Spinal cord (tissue), 9 donors: ENCODE measurements at regions not wholly inside any gene's neighbourhood (a gene's known extent, or its start where the extent isn't known, plus 50 kb on each side); places are given as distances from the start of the nearest gene placed in this dataset.

Source experiments
- DNase-seq, 6 donors: peaks; one replicate each; pipeline versions ENCODE4 v3.0.0 to v3.0.0-alpha.2; 2013 to 2015; ENCODE audit warnings: low spot score in 6 of 6, low read depth in 4 of 6
- H3K27ac ChIP-seq: one replicate; pipeline ENCODE4 v1.5.1; 2013; ENCODE audit warnings: low read depth, low read length, control low read depth
- H3K27me3 ChIP-seq: one replicate; pipeline ENCODE4 v1.6.1; 2013; ENCODE audit warnings: low read length; ENCODE audit not compliant: control insufficient read depth, insufficient read depth
- H3K36me3 ChIP-seq: one replicate; pipeline ENCODE4 v1.6.1; 2013; ENCODE audit warnings: low read length; ENCODE audit not compliant: control insufficient read depth, insufficient read depth
- H3K4me1 ChIP-seq: one replicate; pipeline ENCODE4 v1.6.1; 2013; ENCODE audit warnings: low read length; ENCODE audit not compliant: control insufficient read depth, insufficient read depth
- H3K4me3 ChIP-seq: one replicate; pipeline ENCODE4 v1.5.1; 2013; ENCODE audit warnings: low read depth, low read length, control low read depth
- H3K9me3 ChIP-seq: one replicate; pipeline ENCODE4 v1.6.1; 2013; ENCODE audit warnings: low read length; ENCODE audit not compliant: control insufficient read depth, insufficient read depth
- WGBS: methylation state at CpG from one replicate; pipeline ENCODE4 v1.1.5; 2013; ENCODE audit warnings: missing lambda C conversion rate; ENCODE audit not compliant: insufficient coverage; 5-methylcytosine and 5-hydroxymethylcytosine counted together
- donor health status: healthy.

DNA sequence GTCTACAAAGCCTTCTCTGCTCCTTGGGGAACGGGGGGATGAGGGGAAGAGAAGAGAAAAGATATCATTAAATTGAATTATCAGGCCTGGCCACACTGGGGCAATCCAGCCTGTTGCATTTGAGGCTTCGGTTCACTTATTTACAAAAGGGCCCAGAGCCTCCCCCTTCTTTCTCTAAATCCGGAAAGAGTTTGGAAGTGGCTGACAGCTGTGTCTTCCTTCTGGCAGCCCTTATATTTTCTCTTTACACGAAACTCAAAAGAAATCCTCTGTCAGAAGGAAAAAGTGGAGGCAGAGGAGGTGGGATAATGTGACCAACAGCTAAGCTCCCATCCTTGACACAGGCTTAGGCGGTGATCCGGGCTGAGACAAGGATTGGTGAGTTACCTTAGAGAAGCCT lies 158.3 kb upstream of the TAPT1 start:
- H3K4me3 ChIP-seq: no peak overlapping the region
- WGBS: no CpG with 5 or more reads among the region's 6 CpGs
- H3K36me3 ChIP-seq: no peaks in the 10 kb centered on the region
- no peaks in the 10 kb centered on the region for H3K27me3 ChIP-seq
- DNase-seq: peak in 1 of 6 donors; percentile 25
- no peaks in the 10 kb centered on the region for H3K9me3 ChIP-seq
- H3K27ac ChIP-seq: no peak overlapping the region
- peaks cover 3% of the 10 kb centered on the region for H3K4me1 ChIP-seq

GRCh38 chr4:16382571-16382970 lies 156.3 kb upstream of the TAPT1 start:
- Histone ChIP-seq H3K4me3 (no peak overlapping the region), H3K27me3 (no peaks in the 10 kb centered on the region), H3K27ac (no peak overlapping the region), H3K36me3 (no peaks in the 10 kb centered on the region), H3K4me1 (peaks cover 3% of the 10 kb centered on the region), H3K9me3 (no peaks in the 10 kb centered on the region)
- WGBS: 0% methylated on average over 1 of the region's 3 CpGs
- DNase-seq: no peak

- WGBS: no CpG with 5 or more reads among the region's 5 CpGs
- Histone ChIP-seq H3K4me3 (no peak overlapping the region), H3K9me3 (no peaks in the 10 kb centered on the region), H3K4me1 (no peaks in the 10 kb centered on the region), H3K27me3 (no peaks in the 10 kb centered on the region), H3K27ac (no peak overlapping the region), H3K36me3 (no peaks in the 10 kb centered on the region)
- DNase-seq: no peak
These were observed 151.6 kb upstream of the TAPT1 start for GRCh38 chr4:16377887-16378286.

DNA sequence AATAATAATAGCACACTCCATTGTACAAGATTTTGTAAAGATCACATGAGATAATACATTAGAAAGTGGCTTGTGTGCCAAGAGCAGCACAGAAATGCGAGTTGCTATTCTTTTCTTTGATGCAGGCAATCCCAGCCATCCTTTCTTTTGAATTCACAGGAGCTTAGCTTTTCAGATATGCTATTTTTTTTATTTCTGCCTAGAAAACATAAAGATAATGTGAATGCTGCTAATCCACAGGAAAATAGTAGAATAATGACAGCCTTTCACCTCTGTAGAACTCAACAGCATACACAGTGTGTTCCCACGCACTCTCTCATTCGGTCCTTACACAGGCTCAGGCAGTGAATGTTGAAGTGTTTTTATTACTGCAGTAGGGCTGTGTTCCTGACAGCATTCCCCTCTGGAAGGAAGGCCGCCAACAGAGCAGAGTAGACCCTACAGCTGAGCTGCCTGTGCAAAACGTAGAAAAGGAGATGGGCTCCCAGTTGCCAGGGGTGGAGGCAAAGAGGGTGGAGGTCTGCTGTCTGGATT lies 138.8 kb upstream of the TAPT1 start:
- Histone ChIP-seq H3K27me3 (no peaks in the 10 kb centered on the region), H3K27ac (no peak overlapping the region), H3K9me3 (no peaks in the 10 kb centered on the region), H3K4me1 (no peaks in the 10 kb centered on the region), H3K36me3 (no peaks in the 10 kb centered on the region), H3K4me3 (no peak overlapping the region)
- DNase-seq: peak in 1 of 6 donors; percentile 9
- WGBS: 43% methylated on average over 2 of the region's 5 CpGs

DNA sequence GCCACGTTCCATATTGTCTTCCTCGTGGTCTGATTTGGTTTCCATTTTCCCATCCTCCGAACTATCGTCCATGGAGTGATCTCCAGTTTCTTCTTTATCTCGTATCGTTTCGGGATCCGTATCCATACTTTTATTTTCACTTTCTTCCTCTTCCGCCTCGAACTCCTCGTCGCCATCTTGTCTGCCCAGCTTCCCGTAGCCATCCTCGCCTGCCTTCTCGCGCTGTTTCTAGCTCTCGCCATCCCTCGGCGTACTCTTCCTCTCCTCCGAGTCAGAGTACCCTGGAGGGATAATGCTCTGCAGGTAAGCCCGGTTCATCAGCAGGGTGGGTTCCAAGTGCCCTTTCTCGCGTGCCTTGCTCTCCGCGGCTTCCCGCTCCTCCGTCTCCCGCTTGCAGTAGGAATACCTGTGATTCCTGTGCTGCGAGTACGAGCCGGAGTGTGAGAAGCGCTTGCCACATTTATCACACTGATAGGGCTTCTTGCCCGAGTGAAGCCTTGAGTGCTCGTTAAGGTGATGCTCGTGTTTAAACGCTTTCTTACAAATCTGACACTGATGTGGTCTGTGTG lies 134.5 kb upstream of the TAPT1 start:
- 96% methylated on average over 34 of the region's 36 CpGs for WGBS
- H3K4me3 ChIP-seq: no peak overlapping the region
- H3K27ac ChIP-seq: no peak overlapping the region
- no peak for DNase-seq
- H3K27me3 ChIP-seq: no peaks in the 10 kb centered on the region
- no peaks in the 10 kb centered on the region for H3K4me1 ChIP-seq
- H3K9me3 ChIP-seq: no peaks in the 10 kb centered on the region
- no peaks in the 10 kb centered on the region for H3K36me3 ChIP-seq

DNA sequence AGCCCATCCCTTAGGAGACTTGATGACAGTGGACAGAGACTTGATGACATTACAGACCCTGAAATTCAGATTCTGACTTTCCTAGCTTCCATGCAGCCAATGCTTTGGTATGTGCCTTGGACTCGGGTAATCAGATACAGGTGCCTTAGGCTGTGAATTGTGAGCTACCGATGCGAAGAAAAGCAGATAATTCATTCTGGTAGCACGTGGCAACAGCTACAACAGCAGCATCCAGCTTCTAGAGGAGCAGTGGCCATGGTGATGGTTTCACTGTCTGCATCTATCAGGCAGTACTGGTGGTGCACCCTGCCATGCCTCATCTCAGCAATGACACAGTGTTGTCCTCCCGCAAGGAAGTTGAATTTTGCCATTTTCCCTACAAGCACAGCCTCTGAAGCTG lies 126.9 kb upstream of the TAPT1 start:
- 72% methylated on average over 5 of the region's 5 CpGs for WGBS
- Histone ChIP-seq H3K4me1 (no peaks in the 10 kb centered on the region), H3K4me3 (no peak overlapping the region), H3K27ac (no peak overlapping the region), H3K9me3 (no peaks in the 10 kb centered on the region), H3K36me3 (no peaks in the 10 kb centered on the region), H3K27me3 (no peaks in the 10 kb centered on the region)
- peak in 1 of 6 donors; percentile 19 for DNase-seq

DNA sequence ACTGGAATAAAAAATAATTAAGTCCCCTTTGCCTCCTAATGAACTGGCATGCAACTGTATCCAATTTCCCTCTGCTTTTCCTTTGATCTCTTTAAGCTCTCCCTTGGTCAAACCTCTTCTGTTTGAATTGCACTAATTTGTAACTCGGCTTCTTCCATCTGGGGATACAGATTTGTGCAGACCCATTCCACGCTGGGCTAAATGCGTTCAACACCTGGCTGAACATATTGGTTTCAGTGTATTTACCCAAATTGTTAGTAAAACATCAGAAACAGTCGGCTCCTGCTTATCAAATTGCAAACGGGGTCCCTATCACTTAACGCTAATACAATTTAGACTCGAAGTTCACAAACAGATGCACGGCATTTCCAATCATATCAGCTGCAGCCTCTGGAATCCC lies 124.9 kb upstream of the TAPT1 start:
- Histone ChIP-seq H3K36me3 (no peaks in the 10 kb centered on the region), H3K9me3 (no peaks in the 10 kb centered on the region), H3K27ac (no peak overlapping the region), H3K27me3 (no peaks in the 10 kb centered on the region), H3K4me3 (no peak overlapping the region), H3K4me1 (no peaks in the 10 kb centered on the region)
- peak in 3 of 6 donors; percentile 17 to 79 (median 69) for DNase-seq
- WGBS: 80% methylated on average over 1 of the region's 8 CpGs

DNA sequence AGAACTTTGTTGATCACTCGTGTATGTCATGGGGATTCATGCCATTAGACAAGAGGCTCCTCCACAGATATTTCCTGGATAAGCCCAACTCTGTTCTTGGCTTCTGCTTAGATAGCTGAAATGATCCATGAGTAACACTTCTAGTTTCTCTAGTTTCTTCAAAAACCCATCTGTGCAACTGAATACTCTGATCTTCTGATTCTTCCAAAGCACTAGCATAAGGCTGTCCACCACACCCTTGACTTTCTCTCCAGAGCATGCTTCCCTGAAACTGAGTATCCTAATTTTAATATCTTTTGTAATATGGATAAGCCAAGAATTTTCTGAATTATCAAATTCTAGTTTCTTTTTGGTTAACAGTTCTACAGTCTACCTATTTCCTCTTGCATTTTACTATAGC lies 118.6 kb upstream of the TAPT1 start:
- no CpG with 5 or more reads among the region's 1 CpG for WGBS
- no peaks in the 10 kb centered on the region for H3K27me3 ChIP-seq
- H3K9me3 ChIP-seq: no peaks in the 10 kb centered on the region
- peak in 1 of 6 donors; percentile 41 for DNase-seq
- no peak overlapping the region for H3K27ac ChIP-seq
- no peaks in the 10 kb centered on the region for H3K36me3 ChIP-seq
- no peak overlapping the region for H3K4me3 ChIP-seq
- H3K4me1 ChIP-seq: no peaks in the 10 kb centered on the region

DNA sequence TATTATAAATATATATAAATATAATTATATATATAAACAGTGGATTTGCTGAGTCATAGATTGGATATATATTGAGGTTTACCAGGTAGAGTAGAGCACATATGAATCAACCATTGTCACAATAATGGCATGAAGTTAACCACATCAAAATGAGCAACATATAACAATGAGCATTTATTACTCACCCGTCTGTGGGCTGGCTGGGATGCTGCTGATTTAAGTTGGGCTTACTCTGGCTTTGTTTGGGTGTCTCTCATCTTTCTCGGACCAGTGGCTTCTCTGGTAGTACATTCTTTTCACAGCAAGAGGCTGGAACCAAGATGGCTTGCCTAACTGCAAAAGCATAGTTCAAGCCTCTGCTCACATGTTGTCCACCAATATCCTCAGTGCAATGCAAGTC lies 111.7 kb upstream of the TAPT1 start:
- Histone ChIP-seq H3K4me3 (no peak overlapping the region), H3K36me3 (no peaks in the 10 kb centered on the region), H3K4me1 (no peaks in the 10 kb centered on the region), H3K27ac (no peak overlapping the region), H3K9me3 (no peaks in the 10 kb centered on the region), H3K27me3 (no peaks in the 10 kb centered on the region)
- no peak for DNase-seq
- 59% methylated on average over 2 of the region's 2 CpGs for WGBS

DNA sequence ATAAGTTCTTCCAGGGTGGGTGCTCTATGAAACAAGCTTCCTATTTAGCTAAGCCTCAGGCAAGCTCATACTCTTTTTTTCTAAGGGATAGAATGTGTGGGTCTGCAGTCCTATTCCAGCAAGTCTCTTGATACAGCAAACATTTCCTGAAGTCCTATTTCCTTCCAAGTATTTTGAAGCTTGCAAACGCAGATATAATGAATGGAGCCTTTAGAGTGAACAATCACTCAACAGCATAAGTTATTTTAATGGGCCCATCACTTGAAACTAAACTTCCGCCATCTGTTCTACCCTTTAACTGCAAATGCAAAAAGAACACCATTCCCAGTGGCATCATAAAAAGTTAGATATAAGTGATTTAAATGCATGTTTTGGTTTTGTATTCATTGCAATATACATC lies 108.3 kb upstream of the TAPT1 start:
- no peaks in the 10 kb centered on the region for H3K36me3 ChIP-seq
- H3K27me3 ChIP-seq: no peaks in the 10 kb centered on the region
- peak in 2 of 6 donors; percentile 41 to 42 for DNase-seq
- H3K27ac ChIP-seq: no peak overlapping the region
- H3K4me1 ChIP-seq: no peaks in the 10 kb centered on the region
- no CpG with 5 or more reads among the region's 2 CpGs for WGBS
- H3K9me3 ChIP-seq: no peaks in the 10 kb centered on the region
- H3K4me3 ChIP-seq: no peak overlapping the region
